Ishikawa (cell line): ENCODE measurements at regions not wholly inside any gene's neighbourhood (a gene's known extent, or its start where the extent isn't known, plus 50 kb on each side); places are given as distances from the start of the nearest gene placed in this dataset.

Experiments used
- CEBPB ChIP-seq: IDR thresholded peaks from 2 replicates; pipeline ENCODE4 v1.6.1; 2012
- CREB1 ChIP-seq: IDR thresholded peaks from 2 replicates; pipeline ENCODE4 v1.6.1; 2012; ENCODE audit warnings: low read depth
- EGR1 ChIP-seq: IDR thresholded peaks from 2 replicates; pipeline ENCODE4 v1.6.1; 2012
- EP300 ChIP-seq: IDR thresholded peaks from 2 replicates; pipeline ENCODE4 v1.6.1; 2012; ENCODE audit warnings: borderline replicate concordance
- FOXM1 ChIP-seq: IDR thresholded peaks from 2 replicates; pipeline ENCODE4 v1.6.1; 2012; ENCODE audit warnings: low read depth, borderline replicate concordance
- MAX ChIP-seq: IDR thresholded peaks from 2 replicates; pipeline ENCODE4 v1.6.1; 2012
- NFIC ChIP-seq: IDR thresholded peaks from 2 replicates; pipeline ENCODE4 v1.6.1; 2012
- RAD21 ChIP-seq: IDR thresholded peaks from 2 replicates; pipeline ENCODE4 v1.6.1; 2012; ENCODE audit warnings: low read depth
- REST ChIP-seq: IDR thresholded peaks from 2 replicates; pipeline ENCODE4 v1.6.1; 2012; ENCODE audit warnings: low read depth, mild to moderate bottlenecking
- TAF1 ChIP-seq: IDR thresholded peaks from 2 replicates; pipeline ENCODE4 v1.6.1; 2012; ENCODE audit warnings: low read depth, mild to moderate bottlenecking
- TCF12 ChIP-seq: IDR thresholded peaks from 2 replicates; pipeline ENCODE4 v1.6.1; 2012; ENCODE audit warnings: low read depth
- TEAD4 ChIP-seq: IDR thresholded peaks from 2 replicates; pipeline ENCODE4 v1.6.1; 2012
- USF1 ChIP-seq: IDR thresholded peaks from 2 replicates; pipeline ENCODE4 v1.6.1; 2012
- YY1 ChIP-seq: IDR thresholded peaks from 2 replicates; pipeline ENCODE4 v1.6.1; 2012; ENCODE audit warnings: low read depth
- ZBTB7A ChIP-seq: IDR thresholded peaks from 2 replicates; pipeline ENCODE4 v1.6.1; 2012; ENCODE audit warnings: low read depth

- no peak for TF ChIP-seq MAX
- no peak for TF ChIP-seq RAD21
Observed at GRCh38 chr4:141463678-141464077, 172.7 kb upstream of the IL15 start.

GRCh38 chr4:141464366-141464765 is 172.0 kb upstream of the IL15 start:
- TF ChIP-seq CEBPB (no peak), NFIC (0 out of 2 replicates have a peak, but pooled peaks have one; percentile 13)

- no peak for TF ChIP-seq RAD21
- no peak for TF ChIP-seq USF1
- TF ChIP-seq EP300 = no peak
- no peak for TF ChIP-seq CEBPB
- no peak for TF ChIP-seq ZBTB7A
- TF ChIP-seq TAF1 = no peak
- TF ChIP-seq CREB1 = no peak
- no peak for TF ChIP-seq MAX
- TF ChIP-seq FOXM1 = no peak
- TF ChIP-seq YY1 = no peak
- no peak for TF ChIP-seq EGR1
- TF ChIP-seq TCF12 = no peak
- no peak for TF ChIP-seq TEAD4
- no peak for TF ChIP-seq NFIC
Observed at GRCh38 chr4:141465171-141465570, 171.2 kb upstream of the IL15 start.

GRCh38 chr4:141467225-141467624 is 169.2 kb upstream of the IL15 start:
- TF ChIP-seq YY1 (no peak), ZBTB7A (no peak), NFIC (no peak)

GRCh38 chr4:141469392-141469791 is 167.0 kb upstream of the IL15 start:
- TF ChIP-seq ZBTB7A (no peak), TAF1 (no peak), EGR1 (no peak), REST (no peak), RAD21 (no peak), TCF12 (no peak), TEAD4 (no peak), NFIC (no peak), EP300 (no peak), MAX (no peak), FOXM1 (no peak), CREB1 (no peak), CEBPB (no peak), USF1 (no peak), YY1 (no peak)

- no peak for TF ChIP-seq RAD21
- TF ChIP-seq CEBPB = no peak
- no peak for TF ChIP-seq TAF1
- TF ChIP-seq TEAD4 = no peak
- TF ChIP-seq EP300 = no peak
- no peak for TF ChIP-seq TCF12
- TF ChIP-seq CREB1 = no peak
- TF ChIP-seq USF1 = no peak
- no peak for TF ChIP-seq REST
- TF ChIP-seq ZBTB7A = no peak
- TF ChIP-seq FOXM1 = no peak
- no peak for TF ChIP-seq YY1
Observed at GRCh38 chr4:141473026-141473540, 163.3 kb upstream of the IL15 start.
